ENCODE measurements at regions not wholly inside any gene's neighbourhood (a gene's known extent, or its start where the extent isn't known, plus 50 kb on each side); places are given as distances from the start of the nearest gene placed in this dataset.

DNA sequence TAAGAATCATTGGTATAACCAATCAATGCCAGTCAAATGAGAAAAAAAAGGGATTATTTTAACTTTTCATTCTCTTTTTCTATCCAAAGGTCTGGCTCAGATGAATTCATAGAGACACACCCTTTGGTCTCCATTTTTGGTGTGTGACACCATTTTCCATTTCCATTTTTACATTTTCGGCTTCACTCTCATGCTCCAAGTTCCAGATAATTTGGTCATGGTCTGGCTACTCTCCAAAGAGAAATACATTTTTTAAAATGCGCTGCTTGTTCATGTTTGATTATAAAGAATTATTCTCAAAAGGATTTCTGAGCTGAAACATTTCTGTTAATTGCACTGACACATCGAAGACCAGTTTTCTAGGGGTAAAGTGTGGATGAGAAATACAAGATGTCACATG, 51.6 kb upstream of the FIBIN start:
- TF ChIP-seq, protein P1, sequence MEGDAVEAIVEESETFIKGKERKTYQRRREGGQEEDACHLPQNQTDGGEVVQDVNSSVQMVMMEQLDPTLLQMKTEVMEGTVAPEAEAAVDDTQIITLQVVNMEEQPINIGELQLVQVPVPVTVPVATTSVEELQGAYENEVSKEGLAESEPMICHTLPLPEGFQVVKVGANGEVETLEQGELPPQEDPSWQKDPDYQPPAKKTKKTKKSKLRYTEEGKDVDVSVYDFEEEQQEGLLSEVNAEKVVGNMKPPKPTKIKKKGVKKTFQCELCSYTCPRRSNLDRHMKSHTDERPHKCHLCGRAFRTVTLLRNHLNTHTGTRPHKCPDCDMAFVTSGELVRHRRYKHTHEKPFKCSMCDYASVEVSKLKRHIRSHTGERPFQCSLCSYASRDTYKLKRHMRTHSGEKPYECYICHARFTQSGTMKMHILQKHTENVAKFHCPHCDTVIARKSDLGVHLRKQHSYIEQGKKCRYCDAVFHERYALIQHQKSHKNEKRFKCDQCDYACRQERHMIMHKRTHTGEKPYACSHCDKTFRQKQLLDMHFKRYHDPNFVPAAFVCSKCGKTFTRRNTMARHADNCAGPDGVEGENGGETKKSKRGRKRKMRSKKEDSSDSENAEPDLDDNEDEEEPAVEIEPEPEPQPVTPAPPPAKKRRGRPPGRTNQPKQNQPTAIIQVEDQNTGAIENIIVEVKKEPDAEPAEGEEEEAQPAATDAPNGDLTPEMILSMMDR (IDR thresholded peaks at IDR 0.05; ENCODE audit: borderline replicate concordance, extremely low read depth, insufficient read depth): no peak
- H3K9me3 ChIP-seq (ENCODE audit: control insufficient read depth in 2 of 3, insufficient read depth in 1 of 3, low read length in 3 of 3): no peaks in the 10 kb centered on the region
- DNase-seq (no peak), FAIRE-seq (no peak)
- no peaks in the 10 kb centered on the region for H3K36me3 ChIP-seq (ENCODE audit: control insufficient read depth in 2 of 3, insufficient read depth in 3 of 3, low read length in 3 of 3)
- no peak overlapping the region for H3K27ac ChIP-seq (ENCODE audit: low read depth in 2 of 2, low read length in 2 of 2)
- H3K4me3 ChIP-seq (ENCODE audit: low read length in 3 of 3): no peak overlapping the region
- no peaks in the 10 kb centered on the region for H3K4me1 ChIP-seq (ENCODE audit: control insufficient read depth in 2 of 3, insufficient read depth in 2 of 3, low read depth in 1 of 3, low read length in 3 of 3)
- no peak overlapping the region for H3K9ac ChIP-seq (ENCODE audit: low read length in 3 of 3)
- intact Hi-C loops (cut with DNase I): no loop called here
- no peaks in the 10 kb centered on the region for H3K27me3 ChIP-seq (ENCODE audit: control insufficient read depth, insufficient read depth, low read length)

DNA sequence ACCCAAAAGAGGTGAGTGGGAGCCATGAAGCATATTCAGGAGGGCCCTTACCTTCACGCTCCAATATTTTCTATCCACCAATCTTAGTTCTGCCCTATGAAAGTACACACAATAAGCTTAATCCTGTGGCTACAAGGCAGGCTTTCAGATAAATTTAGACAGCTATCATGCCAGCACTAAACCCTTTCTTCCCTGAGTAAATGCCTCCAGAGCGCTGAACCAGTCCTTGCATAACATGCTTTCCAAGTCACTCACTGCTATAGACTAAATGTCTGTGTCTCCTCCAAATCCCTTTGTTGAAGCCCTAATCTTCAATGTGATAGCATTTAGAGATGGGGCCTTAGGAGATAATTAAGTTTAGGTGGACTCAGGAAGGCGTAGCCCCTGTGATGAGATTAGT, 50.3 kb upstream of the FIBIN start:
- no peak overlapping the region for H3K9ac ChIP-seq (ENCODE audit: low read length in 3 of 3)
- FAIRE-seq (no peak), DNase-seq (no peak)
- H3K27me3 ChIP-seq (ENCODE audit: control insufficient read depth, insufficient read depth, low read length): no peaks in the 10 kb centered on the region
- no peak overlapping the region for H3K27ac ChIP-seq (ENCODE audit: low read depth in 2 of 2, low read length in 2 of 2)
- no peaks in the 10 kb centered on the region for H3K36me3 ChIP-seq (ENCODE audit: control insufficient read depth in 2 of 3, insufficient read depth in 3 of 3, low read length in 3 of 3)
- H3K9me3 ChIP-seq (ENCODE audit: control insufficient read depth in 2 of 3, insufficient read depth in 1 of 3, low read length in 3 of 3): no peaks in the 10 kb centered on the region
- intact Hi-C loops (cut with DNase I): no loop called here
- no peaks in the 10 kb centered on the region for H3K4me1 ChIP-seq (ENCODE audit: control insufficient read depth in 2 of 3, insufficient read depth in 2 of 3, low read depth in 1 of 3, low read length in 3 of 3)
- TF ChIP-seq, protein P1 (IDR thresholded peaks at IDR 0.05; ENCODE audit: borderline replicate concordance, extremely low read depth, insufficient read depth): no peak
- H3K4me3 ChIP-seq (ENCODE audit: low read length in 3 of 3): no peak overlapping the region
